ENCODE measurements at regions not wholly inside any gene's neighbourhood (a gene's known extent, or its start where the extent isn't known, plus 50 kb on each side); places are given as distances from the start of the nearest gene placed in this dataset.

DNA sequence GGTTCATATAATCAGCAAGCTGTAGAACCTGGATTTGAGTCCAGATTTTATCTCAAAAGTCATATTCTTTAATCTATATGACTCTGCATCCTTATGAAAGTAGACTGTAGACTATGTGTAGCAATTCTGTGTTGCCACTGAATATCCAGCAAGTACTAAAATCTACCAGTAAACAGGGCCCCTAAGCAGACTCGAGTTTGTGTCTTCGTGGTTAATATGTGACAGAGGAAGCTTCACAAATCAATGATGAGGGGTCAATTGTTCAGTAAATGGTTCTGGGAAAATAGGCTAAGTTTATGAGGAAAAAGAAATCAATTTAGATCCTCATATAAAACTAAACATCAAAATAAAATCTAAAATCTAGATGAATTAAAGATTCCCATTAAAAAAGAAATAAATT, 648.5 kb upstream of the KIRREL3 start:
- TF ChIP-seq CTCF (IDR thresholded peaks at IDR 0.05; ENCODE audit: low read depth, low read length, poor library complexity, severe bottlenecking): no peak
- TF ChIP-seq EZH2phosphoT487 (IDR thresholded peaks at IDR 0.05; ENCODE audit: borderline replicate concordance, low read length): no peak

All from DOHH2 (cell line).